SK-MEL-5 (cell line): ENCODE measurements at regions not wholly inside any gene's neighbourhood (a gene's known extent, or its start where the extent isn't known, plus 50 kb on each side); places are given as distances from the start of the nearest gene placed in this dataset.
A peak's percentile ranks its signal among the peaks of the same experiment; 100 is the strongest.

Experiments used
- DNase-seq: peaks from one replicate; pipeline ENCODE4 v3.0.0-alpha.2; 2016; ENCODE audit warnings: low read depth, low spot score
- in situ Hi-C: cut with HindIII; loops from 2 replicates; pipeline ENCODE4 v1.10.0; 2016; ENCODE audit warnings: low sequenced_read_pairs, high pct_unique_total_duplicates, low pct_unique_long_range_greater_than_20kb

- no peak for DNase-seq
- in situ Hi-C loops = no loop called here
These were observed 187.1 kb downstream of the BMP7 start for GRCh38 chr20:57079031-57080005.

GRCh38 chr20:57080796-57081195, 185.6 kb downstream of the BMP7 start:
- in situ Hi-C loops = no loop called here

GRCh38 chr20:57082357-57082945, 184.0 kb downstream of the BMP7 start:
- in situ Hi-C loops = no loop called here
- no peak for DNase-seq

More at GRCh38 chr20:57080796-57081195, 185.6 kb downstream of the BMP7 start:
- DNase-seq = peak; percentile 74

GRCh38 chr20:57083072-57083471, 183.4 kb downstream of the BMP7 start:
- DNase-seq = no peak
- in situ Hi-C loops = no loop called here

- no peak for DNase-seq
- in situ Hi-C loops = no loop called here
These were observed 180.4 kb downstream of the BMP7 start for GRCh38 chr20:57086066-57086465.

GRCh38 chr20:57087102-57087501, 179.3 kb downstream of the BMP7 start:
- DNase-seq = no peak

GRCh38 chr20:57087705-57088104, 178.7 kb downstream of the BMP7 start:
- in situ Hi-C loops = no loop called here
- DNase-seq = no peak

More at GRCh38 chr20:57087102-57087501, 179.3 kb downstream of the BMP7 start:
- in situ Hi-C loops = no loop called here

- in situ Hi-C loops = no loop called here
- DNase-seq = no peak
These were observed 178.0 kb downstream of the BMP7 start for GRCh38 chr20:57088436-57088835.

GRCh38 chr20:57089699-57090144, 176.7 kb downstream of the BMP7 start:
- DNase-seq = peak; percentile 72
- in situ Hi-C loops = no loop called here

- in situ Hi-C loops = no loop called here
- no peak for DNase-seq
These were observed 175.6 kb downstream of the BMP7 start for GRCh38 chr20:57090590-57091560.

- DNase-seq = no peak
- in situ Hi-C loops = no loop called here
These were observed 174.7 kb downstream of the BMP7 start for GRCh38 chr20:57091748-57092111.

GRCh38 chr20:57092112-57092899, 174.1 kb downstream of the BMP7 start:
- DNase-seq = peak; percentile 77
- in situ Hi-C loops = no loop called here

GRCh38 chr20:57092900-57093530, 173.4 kb downstream of the BMP7 start:
- in situ Hi-C loops = no loop called here
- DNase-seq = no peak

GRCh38 chr20:57093766-57094165, 172.7 kb downstream of the BMP7 start:
- in situ Hi-C loops = no loop called here
- DNase-seq = no peak

- in situ Hi-C loops = no loop called here
- DNase-seq = no peak
These were observed 172.1 kb downstream of the BMP7 start for GRCh38 chr20:57094252-57094891.

- no peak for DNase-seq
- in situ Hi-C loops = no loop called here
These were observed 171.4 kb downstream of the BMP7 start for GRCh38 chr20:57094991-57095390.
